ENCODE measurements at regions not wholly inside any gene's neighbourhood (a gene's known extent, or its start where the extent isn't known, plus 50 kb on each side); places are given as distances from the start of the nearest gene placed in this dataset.

DNA sequence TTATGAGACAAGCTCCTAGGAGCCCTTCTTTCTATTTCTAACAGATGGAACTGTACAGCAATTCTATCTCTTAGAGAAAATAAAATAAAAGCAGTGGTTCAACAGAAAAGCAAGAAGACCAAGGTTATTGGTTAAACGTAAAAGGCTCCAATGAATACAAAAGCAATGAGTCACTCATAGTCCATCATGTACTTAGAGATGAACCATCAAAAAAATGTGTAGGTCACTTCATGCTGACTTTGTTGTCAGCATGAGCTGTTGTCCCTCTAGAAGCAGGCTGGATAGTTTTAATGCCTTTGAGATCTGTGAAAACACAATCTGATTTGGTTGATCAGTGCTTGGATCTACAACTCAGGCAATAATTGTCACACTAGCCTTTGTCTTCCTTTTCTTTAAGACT lies 378.6 kb upstream of the ANXA10 start:
- TF ChIP-seq HDGF (IDR thresholded peaks at IDR 0.05; ENCODE audit: borderline replicate concordance) (no peak), SP1 (IDR thresholded peaks at IDR 0.05) (no peak), NFRKB (IDR thresholded peaks at IDR 0.05) (no peak), BHLHE40 (IDR thresholded peaks at IDR 0.05; ENCODE audit: borderline replicate concordance) (no peak), FOXA1 (IDR thresholded peaks at IDR 0.05) (no peak), L3MBTL2 (conservative IDR thresholded peaks at IDR 0.05) (no peak), PKNOX1 (IDR thresholded peaks at IDR 0.05) (no peak), ZNF384 (IDR thresholded peaks at IDR 0.05) (no peak), TARDBP (IDR thresholded peaks at IDR 0.05) (no peak), ELF4 (IDR thresholded peaks at IDR 0.05) (no peak), FOXK2 (IDR thresholded peaks at IDR 0.05) (no peak), FOXM1 (IDR thresholded peaks at IDR 0.05; ENCODE audit: borderline replicate concordance) (no peak)
